Chondrocyte (in vitro differentiated cells): ENCODE measurements at regions not wholly inside any gene's neighbourhood (a gene's known extent, or its start where the extent isn't known, plus 50 kb on each side); places are given as distances from the start of the nearest gene placed in this dataset.

Experiments
- DNase-seq: peaks from one replicate; pipeline ENCODE4 v3.0.0; 2021; ENCODE audit warnings: mixed read lengths, low spot score
- H3K27ac Mint-ChIP-seq: one replicate; pipeline ENCODE4 v1.8.0; 2021; ENCODE audit warnings: mild to moderate bottlenecking, moderate library complexity, mixed read lengths; ENCODE audit not compliant: unreplicated experiment
- H3K27me3 Mint-ChIP-seq: 2 replicates; pipeline ENCODE4 v1.8.0; 2021; ENCODE audit warnings: low read depth, mixed read lengths
- H3K36me3 Mint-ChIP-seq: 2 replicates; pipeline ENCODE4 v1.8.0; 2021; ENCODE audit warnings: low read depth, mixed read lengths
- H3K4me1 Mint-ChIP-seq: 2 replicates; pipeline ENCODE4 v1.8.0; 2021; ENCODE audit warnings: low read depth, mild to moderate bottlenecking, mixed read lengths
- H3K4me3 Mint-ChIP-seq: one replicate; pipeline ENCODE4 v1.8.0; 2021; ENCODE audit warnings: mild to moderate bottlenecking, moderate library complexity, mixed read lengths; ENCODE audit not compliant: unreplicated experiment
- H3K9me3 Mint-ChIP-seq: 2 replicates; pipeline ENCODE4 v1.8.0; 2021; ENCODE audit warnings: low read depth, mixed read lengths
- TF ChIP-seq, protein P1 (sequence below): fragments of 200-600 bp; sonication (generic); IDR thresholded peaks from 2 replicates; pipeline ENCODE4 v1.5.0; 2021; ENCODE audit warnings: antibody characterized with exemption, mild to moderate bottlenecking, moderate library complexity

DNA sequence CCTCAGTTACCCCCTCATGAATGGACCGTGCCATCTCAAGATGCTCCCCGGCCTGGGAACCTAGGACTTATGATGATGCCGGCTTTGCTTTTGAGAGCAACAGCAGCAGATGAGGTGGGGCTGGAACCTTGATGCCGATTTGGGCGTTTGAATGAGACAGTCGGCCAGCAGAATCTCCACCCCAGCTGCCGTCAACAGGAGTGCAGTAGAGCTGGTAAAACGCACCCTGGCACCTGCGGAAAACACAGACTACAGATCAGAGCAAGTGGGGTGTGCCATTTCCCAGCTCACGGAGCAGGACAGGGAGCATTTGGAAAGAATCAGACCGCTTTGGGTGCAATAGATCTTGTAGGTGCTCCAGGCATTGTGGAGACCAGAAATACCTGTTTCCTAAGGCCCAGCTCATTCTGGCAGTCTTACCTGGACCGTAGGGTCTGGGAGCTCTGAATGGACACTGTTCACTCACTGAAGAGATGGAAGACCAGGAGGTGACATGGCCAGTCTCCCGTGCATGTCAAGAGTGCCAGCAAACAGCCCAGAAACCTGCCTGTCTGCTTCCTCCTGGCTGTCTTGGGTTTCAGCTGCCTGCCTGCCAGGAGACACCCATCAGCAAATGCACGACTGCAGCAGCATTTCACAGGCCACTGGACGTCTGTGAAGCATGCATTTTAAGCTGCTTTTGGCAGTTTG lies 317.7 kb upstream of the IRX4 start:
- Mint-ChIP-seq H3K9me3 (peaks cover 4% of the 10 kb centered on the region), H3K4me3 (no peak overlapping the region), H3K4me1 (no peaks in the 10 kb centered on the region), H3K36me3 (no peaks in the 10 kb centered on the region), H3K27ac (no peak overlapping the region), H3K27me3 (peaks cover 36% of the 10 kb centered on the region)
- DNase-seq, result no peak
- TF ChIP-seq, protein P1, sequence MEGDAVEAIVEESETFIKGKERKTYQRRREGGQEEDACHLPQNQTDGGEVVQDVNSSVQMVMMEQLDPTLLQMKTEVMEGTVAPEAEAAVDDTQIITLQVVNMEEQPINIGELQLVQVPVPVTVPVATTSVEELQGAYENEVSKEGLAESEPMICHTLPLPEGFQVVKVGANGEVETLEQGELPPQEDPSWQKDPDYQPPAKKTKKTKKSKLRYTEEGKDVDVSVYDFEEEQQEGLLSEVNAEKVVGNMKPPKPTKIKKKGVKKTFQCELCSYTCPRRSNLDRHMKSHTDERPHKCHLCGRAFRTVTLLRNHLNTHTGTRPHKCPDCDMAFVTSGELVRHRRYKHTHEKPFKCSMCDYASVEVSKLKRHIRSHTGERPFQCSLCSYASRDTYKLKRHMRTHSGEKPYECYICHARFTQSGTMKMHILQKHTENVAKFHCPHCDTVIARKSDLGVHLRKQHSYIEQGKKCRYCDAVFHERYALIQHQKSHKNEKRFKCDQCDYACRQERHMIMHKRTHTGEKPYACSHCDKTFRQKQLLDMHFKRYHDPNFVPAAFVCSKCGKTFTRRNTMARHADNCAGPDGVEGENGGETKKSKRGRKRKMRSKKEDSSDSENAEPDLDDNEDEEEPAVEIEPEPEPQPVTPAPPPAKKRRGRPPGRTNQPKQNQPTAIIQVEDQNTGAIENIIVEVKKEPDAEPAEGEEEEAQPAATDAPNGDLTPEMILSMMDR, result no peak

DNA sequence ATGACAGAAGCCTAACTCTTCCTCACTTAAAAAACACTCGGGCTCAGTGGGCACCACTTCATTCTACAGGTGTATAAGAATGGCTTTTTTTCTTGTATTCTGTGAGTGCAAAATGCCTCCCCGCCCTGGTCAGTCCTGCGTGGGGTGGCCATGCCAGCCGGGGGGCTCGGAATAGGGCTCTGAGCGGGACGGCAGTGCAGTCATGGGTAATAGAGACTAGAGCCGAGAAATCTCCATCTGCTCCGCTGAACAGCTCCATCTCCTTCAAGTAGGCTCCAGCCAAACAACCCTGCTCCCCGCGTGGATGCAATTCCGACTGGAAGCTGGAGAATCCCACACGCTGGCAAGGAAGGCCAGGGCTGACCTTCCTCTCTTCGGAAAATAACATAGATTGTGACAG lies 317.0 kb upstream of the IRX4 start:
- Mint-ChIP-seq H3K36me3 (no peaks in the 10 kb centered on the region), H3K4me1 (no peaks in the 10 kb centered on the region), H3K27me3 (peaks cover 36% of the 10 kb centered on the region), H3K4me3 (no peak overlapping the region), H3K9me3 (peaks cover 5% of the 10 kb centered on the region), H3K27ac (no peak overlapping the region)
- TF ChIP-seq, protein P1, result no peak
- DNase-seq, result no peak

DNA sequence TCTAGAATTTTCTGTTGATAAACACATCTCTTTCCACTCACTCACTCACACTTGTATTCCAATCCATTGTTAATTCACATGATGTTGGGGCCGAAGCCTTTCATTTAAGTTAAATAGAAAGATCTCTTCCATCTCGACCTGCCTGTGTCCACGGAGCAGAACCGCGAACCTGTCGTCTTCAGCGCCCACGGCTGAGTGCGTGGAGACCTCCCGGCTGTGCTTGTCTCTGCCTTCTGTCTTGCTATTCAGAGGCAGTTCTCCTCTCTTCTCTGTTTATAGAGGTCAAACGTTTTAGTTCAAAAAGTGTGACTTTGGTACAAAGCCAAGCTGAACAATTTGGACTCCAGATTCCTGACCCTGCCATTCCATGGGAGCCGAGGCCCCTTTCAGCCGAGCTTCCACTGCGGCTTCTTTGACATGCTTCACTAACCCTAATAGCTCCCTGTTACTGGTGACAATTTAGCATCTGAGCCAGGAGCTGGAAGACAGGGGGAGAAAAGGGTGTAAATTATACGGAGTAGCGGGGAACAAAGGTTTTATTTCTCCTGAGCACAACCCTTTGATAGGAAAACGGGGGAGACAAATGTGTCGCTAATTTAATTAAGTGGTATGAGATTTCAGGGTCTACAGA lies 314.4 kb upstream of the IRX4 start:
- no peak for DNase-seq
- TF ChIP-seq, protein P1, result no peak
- H3K27me3 Mint-ChIP-seq, result peaks cover 32% of the 10 kb centered on the region
- no peaks in the 10 kb centered on the region for H3K4me1 Mint-ChIP-seq
- H3K36me3 Mint-ChIP-seq, result no peaks in the 10 kb centered on the region
- peaks cover 10% of the 10 kb centered on the region for H3K9me3 Mint-ChIP-seq
- H3K27ac Mint-ChIP-seq, result no peak overlapping the region
- H3K4me3 Mint-ChIP-seq, result no peak overlapping the region

DNA sequence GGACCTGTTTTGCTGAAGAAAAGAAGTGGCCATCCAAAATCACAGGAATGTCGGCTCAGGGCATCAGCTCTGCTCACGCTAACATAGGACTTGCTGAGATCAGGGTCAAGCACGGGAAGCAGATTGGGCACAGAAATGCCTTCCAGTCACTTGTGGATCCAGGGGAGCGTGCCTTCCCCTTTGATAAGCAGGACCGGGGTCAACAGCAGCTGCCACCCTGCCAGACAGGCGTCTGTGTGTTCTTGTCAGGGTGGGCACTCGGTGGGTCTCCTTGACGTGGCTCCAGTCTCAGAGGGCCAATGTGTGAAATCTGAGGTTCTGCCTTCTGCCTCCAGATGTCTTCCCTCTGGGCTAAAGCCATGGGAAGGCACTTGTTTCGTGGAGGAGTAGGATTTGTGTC lies 313.7 kb upstream of the IRX4 start:
- Mint-ChIP-seq H3K4me3 (no peak overlapping the region), H3K27me3 (peaks cover 32% of the 10 kb centered on the region), H3K9me3 (peaks cover 10% of the 10 kb centered on the region), H3K4me1 (no peaks in the 10 kb centered on the region), H3K36me3 (no peaks in the 10 kb centered on the region), H3K27ac (no peak overlapping the region)
- TF ChIP-seq, protein P1, result no peak
- no peak for DNase-seq

DNA sequence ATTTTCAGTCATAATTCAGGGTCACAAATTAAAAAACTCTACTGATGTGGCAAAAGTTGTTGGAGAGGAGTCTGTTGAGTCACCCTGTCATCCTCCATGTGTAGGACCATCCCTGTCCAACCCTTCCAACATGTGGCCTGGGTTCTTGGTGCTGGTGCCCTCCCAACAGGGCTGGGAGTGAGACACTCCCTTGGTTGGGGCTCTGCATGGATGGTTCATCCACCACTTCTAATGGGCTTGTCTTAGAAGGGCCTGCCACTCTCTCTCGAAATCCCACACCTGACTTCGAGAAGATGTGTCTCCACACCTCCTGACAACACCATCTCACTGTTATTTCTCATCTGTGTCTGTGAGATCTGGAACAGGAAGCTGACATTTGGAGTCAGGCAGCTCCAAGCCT lies 312.2 kb upstream of the IRX4 start:
- TF ChIP-seq, protein P1, result no peak
- no peaks in the 10 kb centered on the region for H3K4me1 Mint-ChIP-seq
- no peak overlapping the region for H3K4me3 Mint-ChIP-seq
- no peak for DNase-seq
- H3K27me3 Mint-ChIP-seq, result peaks cover 26% of the 10 kb centered on the region
- H3K27ac Mint-ChIP-seq, result no peak overlapping the region
- peaks cover 10% of the 10 kb centered on the region for H3K9me3 Mint-ChIP-seq
- H3K36me3 Mint-ChIP-seq, result no peaks in the 10 kb centered on the region
